CD4-positive, alpha-beta T cell treated with Interleukin-17A for 4 hours (primary cell): ENCODE measurements at regions not wholly inside any gene's neighbourhood (a gene's known extent, or its start where the extent isn't known, plus 50 kb on each side); places are given as distances from the start of the nearest gene placed in this dataset.
"Not testable (repeated sequence)": the region's sequence is repeated elsewhere in the genome, so short reads cannot be mapped to it uniquely, and the experiment has no call there.

Experiments
- DNase-seq: peaks from one replicate; pipeline ENCODE4 v3.0.0-alpha.2; 2020; ENCODE audit warnings: mixed read lengths

- DNase-seq, result no peak
Measured at GRCh38 chr6:144660561-144661115, 375.5 kb downstream of the UTRN start.

DNA sequence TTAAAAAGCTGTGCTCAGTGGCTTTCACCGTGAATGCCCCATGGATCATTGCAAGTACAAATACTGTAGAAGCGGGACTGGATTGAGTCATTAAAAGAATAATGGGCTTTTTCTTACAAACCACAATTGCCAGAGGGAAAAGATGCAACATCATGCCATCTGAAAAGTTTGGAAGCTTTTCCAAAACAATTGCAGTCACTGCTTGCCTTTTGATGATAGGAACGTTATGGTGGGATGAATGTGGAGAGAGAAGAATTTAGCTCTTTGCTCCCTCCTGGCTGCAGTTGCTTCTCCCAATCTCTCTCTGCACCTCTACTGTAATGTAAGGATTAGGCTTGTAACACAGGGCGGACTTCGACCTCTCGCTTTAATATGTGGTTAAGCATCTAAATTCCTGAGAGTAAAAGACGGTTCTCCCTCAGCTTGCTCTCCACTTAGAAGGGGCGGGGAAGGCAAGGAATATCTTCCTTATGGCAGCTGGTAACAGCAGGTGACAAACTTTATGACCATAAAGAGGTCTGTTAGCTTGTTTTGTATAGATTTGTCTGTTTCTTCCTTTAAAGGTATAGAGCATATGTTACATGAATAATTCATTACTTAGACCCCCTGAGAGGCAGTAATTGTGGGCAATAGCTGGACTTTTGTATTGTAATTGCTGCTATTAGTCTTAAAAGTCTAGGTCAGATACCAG is 376.1 kb downstream of the UTRN start:
- no peak for DNase-seq

DNA sequence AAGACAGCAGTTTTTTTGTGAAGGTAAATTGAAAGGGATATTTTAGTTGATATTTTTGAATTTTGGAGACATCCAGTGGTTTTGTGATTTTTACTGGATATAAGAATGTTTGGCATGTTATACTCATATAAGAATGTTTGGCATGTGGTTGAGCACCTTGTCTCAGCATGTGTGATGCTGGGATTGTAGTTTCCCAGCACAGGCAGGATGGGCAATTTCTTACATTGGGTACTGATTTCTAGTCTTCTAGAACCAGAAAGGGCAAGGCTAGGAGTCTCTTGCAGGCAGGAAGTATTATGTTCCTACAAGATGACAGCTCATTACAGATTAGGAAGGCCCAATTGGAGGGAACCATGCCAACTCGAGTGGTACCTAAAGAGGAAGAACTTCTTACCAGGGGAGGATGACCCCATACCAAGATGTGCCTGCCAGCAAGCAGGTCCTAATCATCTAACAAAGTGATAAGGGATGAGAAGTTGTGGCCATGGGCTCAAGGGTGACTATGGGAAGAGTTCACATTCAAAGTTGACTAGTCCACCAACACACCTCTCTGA is 377.8 kb downstream of the UTRN start:
- DNase-seq, result no peak

- no peak for DNase-seq
Measured at GRCh38 chr6:144664281-144664680, 379.1 kb downstream of the UTRN start.

DNA sequence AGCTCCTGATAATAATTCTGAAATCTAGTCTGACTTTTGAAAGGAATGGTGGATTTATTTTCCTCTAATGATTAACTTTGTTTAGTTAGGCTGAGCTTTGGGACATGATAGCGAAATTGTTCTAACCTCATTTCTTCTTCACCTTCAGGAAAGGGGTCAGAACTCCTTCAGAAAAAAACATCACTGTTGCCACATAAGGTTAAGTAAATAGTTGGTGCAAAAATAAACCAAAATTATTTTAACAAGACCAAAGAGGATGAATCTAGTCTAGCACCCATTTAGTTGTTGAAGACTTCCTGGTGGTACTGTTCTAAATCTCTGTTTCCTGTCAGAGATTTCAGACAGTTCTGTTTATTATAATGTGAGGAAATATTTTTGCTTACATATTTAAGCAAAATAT is 379.8 kb downstream of the UTRN start:
- no peak for DNase-seq

DNA sequence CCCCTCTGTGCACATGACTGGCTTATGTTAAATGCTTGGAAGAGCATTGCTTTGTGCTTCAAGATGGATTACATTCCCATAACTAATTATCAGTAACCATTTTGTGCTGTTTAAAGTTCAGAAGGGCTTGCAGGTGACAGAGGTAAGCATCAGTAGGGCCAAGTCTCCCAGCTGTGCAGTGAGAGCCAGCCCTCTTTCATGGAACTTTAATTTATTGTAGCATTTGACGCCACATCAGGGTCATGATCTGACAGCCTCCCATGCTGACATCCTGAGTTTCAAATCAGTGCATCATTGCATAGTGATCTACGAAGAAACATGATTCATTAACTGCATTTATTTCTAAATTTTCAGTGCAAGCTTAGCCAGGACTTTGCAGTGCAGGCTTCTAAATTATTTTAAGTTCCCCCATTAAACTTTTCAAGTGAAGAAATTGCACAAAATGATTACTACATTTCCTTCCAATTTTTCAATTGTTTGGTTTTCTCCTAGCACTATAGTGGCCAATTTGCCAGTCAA is 380.9 kb downstream of the UTRN start:
- DNase-seq, result no peak

GRCh38 chr6:144666781-144667180 is 381.6 kb downstream of the UTRN start:
- DNase-seq, result no peak

DNA sequence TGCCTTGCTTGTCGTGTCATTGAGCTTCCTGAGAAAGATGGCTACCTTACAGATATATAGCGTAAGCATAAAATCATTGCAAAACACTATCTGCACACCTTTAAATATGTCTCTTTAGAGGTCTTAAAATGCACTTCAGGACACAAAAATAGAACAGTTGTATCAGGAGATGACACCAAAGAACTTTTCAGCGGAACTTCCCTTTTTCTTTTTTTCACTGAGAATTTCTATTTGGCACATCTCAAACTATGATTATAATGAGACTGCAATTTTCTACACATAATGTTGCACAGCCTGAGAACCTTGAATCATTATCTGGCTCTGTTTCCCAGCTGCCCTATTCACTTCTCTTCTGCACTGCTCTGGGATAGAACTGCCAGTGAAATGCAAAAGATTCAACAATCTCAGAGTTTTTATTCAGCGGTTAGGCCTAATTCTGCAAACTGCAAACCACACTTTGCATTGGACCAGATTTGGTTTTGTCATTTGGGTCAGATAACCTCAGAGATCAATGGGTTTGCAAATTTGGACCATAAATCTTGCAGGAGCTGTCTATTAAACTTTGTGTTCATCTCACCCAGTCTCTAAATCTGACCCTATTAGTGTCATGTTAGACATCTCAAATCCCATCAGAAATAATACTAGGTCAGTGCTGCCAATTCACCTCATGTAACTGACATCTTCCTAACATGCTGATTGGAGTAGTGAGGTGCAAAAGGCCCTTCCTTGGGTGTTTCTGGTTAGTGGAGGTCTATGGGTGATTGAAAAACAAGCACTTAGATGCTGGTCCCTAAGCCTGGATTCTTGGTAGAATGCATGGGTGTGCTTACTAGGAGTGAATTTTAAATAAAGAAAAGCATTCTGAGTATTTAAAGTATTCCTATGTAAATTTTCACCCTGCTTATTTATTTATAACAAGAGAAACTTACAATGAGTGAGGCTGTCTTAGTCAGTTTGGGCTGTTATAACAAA is 382.7 kb downstream of the UTRN start:
- no peak for DNase-seq

DNA sequence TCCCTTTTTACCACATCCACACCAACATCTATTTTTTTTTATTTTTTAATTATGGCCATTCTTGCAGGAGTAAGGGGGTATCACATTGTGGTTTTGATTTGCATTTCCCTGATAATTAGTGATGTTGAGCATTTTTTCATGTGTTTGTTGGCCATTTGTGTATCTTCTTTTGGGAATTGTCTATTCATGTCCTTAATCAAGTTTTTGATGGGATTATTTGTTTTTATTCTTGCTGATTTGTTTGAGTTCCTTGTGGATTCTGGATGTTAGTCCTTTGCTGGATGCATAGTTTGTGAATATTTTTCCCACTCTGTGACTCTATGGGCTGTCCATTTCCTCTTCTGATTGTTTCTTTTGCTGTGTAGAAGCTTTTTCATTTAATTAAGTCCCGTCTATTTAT is 385.1 kb downstream of the UTRN start:
- not testable (repeated sequence) for DNase-seq

GRCh38 chr6:144673807-144674206 is 388.7 kb downstream of the UTRN start:
- DNase-seq, result no peak

- peak; percentile 16 for DNase-seq
Measured at GRCh38 chr6:144675231-144675861, 390.2 kb downstream of the UTRN start.

DNA sequence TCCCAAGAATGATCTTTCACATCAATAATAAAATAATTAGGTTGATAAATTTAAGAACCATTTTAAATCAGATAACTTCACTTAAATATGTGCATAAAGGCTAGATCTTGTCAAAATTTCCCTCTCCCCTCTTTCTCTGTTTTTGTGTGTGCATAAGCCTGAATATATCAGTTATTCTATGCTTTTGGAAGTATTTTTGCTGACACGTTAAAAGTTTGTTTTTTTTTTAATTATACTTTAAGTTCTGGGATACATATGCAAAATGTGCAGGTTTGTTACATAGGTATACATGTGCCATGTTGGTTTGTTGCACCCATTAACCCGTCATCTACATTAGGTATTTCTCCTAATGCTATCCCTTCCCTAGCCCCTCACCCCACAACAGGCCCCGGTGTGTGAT is 391.2 kb downstream of the UTRN start:
- not testable (repeated sequence) for DNase-seq

DNA sequence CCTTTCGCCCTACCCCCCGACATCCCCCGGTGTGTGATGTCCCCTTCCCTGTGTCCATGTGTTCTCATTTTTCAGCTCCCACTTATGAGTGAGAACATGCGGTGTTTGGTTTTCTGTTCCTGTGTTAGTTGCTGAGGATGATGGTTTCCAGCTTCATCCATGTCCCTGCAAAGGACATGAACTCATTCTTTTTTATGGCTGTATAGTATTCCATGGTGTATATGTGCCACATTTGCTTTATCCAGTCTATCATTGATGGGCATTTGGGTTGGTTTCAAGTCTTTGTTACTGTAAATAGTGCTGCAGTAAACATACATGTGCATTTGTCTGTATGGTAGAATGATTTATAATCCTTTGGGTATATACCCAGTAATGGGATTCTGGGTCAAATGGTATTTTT is 392.1 kb downstream of the UTRN start:
- DNase-seq, result not testable (repeated sequence)

DNA sequence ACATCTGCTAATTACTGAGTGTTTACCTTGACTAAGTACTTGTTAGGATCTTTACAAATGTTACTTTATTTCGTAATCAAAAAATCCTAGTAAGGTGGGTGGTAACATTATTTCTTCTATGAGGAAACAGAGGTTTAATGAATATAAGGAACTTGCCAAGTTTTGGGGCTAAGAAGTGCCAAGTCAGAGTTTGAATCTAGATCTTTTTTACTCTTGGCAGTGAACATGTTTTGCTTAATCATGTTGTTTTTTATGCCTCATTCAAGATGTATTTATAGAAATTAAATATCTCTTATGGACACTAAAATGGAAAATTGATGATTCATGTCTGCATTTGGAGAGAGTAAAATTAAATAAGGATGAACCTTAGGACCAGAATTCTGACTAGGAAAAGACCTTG is 393.7 kb downstream of the UTRN start:
- no peak for DNase-seq

GRCh38 chr6:144681334-144681733 is 396.2 kb downstream of the UTRN start:
- DNase-seq, result no peak

- no peak for DNase-seq
Measured at GRCh38 chr6:144683216-144684070, 398.3 kb downstream of the UTRN start.

DNA sequence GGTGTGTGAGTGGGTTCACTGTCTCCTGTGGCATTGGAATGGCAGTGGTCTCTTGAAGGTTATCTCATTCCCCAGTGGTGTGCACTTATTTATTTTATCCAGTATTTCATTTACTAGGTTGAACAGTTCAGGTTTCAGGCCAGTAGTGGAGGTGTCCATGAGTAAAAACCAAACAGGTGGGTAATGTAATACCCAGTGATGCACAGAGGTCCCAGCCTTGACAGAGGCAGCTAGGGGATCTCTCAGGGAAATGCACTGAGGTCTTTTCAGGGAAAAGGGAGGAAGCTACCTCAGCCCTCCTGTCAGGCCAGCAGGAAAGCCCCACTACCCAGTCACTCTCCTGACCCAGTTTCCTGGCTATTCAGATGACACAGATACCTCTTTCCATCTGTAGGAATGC is 403.6 kb downstream of the UTRN start:
- no peak for DNase-seq

DNA sequence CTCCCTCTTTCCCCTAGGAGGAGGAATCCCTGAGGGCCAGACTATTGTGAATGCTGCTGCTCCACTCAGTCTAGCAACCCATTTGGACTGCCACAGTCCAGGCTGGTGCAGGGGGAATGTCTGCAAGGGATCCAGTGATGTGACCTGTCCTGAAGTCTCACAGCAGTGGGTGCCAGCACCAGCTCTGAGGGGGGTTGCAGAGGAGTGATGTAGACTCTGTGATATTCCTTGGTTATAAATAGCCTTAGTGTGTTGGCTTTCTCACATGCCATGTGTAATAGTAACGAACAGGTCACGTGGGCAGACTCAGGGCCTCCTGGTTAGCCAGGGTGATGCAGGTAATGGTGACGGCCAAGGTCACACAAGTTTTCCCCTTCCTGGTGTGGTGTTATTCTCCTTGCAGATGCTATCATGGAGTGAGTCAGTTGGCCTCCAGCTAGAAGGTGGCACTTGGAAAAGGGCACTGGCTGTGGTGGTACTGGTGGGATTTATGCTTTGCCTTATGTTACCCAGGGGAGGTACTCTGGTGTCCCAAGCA is 404.4 kb downstream of the UTRN start:
- no peak for DNase-seq

DNA sequence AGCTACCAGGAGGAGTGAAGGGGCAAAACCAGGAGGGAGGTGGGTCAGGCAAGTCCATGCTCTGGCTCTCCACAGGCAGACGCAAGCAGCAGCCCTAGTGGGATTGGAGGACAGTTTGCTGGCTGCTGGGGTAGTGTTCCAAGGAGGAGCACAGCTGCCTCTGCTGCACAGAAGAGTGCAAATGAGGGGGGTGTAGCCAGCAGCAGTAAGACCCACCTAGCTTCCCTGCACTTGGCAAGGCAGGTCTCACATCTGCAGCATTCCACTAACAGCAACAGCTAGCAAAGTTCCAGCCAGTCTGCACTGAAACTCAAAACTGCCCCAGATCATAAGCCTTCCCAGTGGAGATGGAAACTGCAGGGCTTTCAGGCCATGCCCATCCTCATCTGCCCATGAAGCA is 405.0 kb downstream of the UTRN start:
- DNase-seq, result no peak

DNA sequence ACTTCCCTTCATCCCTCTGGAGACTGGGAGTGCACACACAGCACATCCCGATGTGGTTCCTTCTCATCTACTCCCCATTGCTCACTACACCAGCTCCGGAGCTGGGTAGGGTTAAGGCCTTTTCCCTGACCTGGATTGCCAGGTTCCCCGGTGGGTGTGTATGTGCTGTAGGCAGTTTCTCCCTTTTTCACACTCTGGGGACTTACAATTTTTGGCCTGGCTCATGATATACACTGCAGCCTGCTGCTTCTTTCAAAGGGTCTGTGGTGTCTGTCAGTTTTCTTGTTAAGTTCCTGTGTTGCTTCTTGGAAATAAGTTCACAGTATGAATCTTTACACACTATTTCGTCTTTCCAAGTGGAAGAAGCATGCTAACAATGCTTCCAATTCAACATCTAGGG is 405.5 kb downstream of the UTRN start:
- no peak for DNase-seq

DNA sequence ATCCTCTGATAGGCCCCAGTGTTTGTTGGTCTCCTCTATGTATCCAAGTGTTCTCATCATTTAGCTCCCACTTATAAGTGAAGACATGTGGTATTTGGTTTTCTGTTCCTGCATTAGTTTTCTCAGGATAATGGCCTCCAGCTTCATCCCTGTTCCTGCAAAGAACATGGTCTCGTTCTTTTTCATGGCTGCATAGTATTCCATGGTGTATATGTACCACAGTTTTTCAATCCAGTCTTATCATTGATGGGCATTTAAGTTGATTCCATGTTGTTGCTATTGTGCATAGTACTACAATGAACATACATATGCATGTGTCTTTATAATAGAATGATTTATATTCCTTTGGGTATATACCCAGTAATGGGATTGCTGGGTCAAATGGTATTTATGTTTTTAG is 406.9 kb downstream of the UTRN start:
- DNase-seq, result not testable (repeated sequence)
